Neural cell (in vitro differentiated cells): ENCODE measurements at regions not wholly inside any gene's neighbourhood (a gene's known extent, or its start where the extent isn't known, plus 50 kb on each side); places are given as distances from the start of the nearest gene placed in this dataset.

Source experiments
- EP300 ChIP-seq: fragments of 450-650 bp; conservative IDR thresholded peaks from 2 replicates; pipeline ENCODE4 v1.6.1; 2014; ENCODE audit warnings: antibody characterized with exemption, mild to moderate bottlenecking, moderate library complexity; ENCODE audit not compliant: poor library complexity, severe bottlenecking
- EZH2 ChIP-seq: fragments of 200-600, 300-800 bp; shearing (Covaris generic), sonication (generic); IDR thresholded peaks from 2 replicates; pipeline ENCODE4 v1.6.1; 2014; ENCODE audit warnings: antibody characterized with exemption, low read length, borderline replicate concordance, mild to moderate bottlenecking; ENCODE audit not compliant: insufficient read depth, poor library complexity, severe bottlenecking
- MXI1 ChIP-seq: fragments of 450-650 bp; conservative IDR thresholded peaks from 2 replicates; pipeline ENCODE4 v1.6.1; 2014; ENCODE audit warnings: antibody characterized with exemption, mild to moderate bottlenecking; ENCODE audit not compliant: poor library complexity, severe bottlenecking
- RAD21 ChIP-seq: fragments of 450-650 bp; conservative IDR thresholded peaks from 2 replicates; pipeline ENCODE4 v1.6.1; 2014; ENCODE audit warnings: antibody characterized with exemption, mild to moderate bottlenecking, moderate library complexity
- SMC3 ChIP-seq: fragments of 450-650 bp; conservative IDR thresholded peaks from 2 replicates; pipeline ENCODE4 v1.6.1; 2014; ENCODE audit warnings: antibody characterized with exemption, mild to moderate bottlenecking, moderate library complexity; ENCODE audit not compliant: poor library complexity
- TAF1 ChIP-seq: IDR thresholded peaks from 2 replicates; pipeline ENCODE4 v1.6.1; 2012; ENCODE audit warnings: low read depth
- TF ChIP-seq, protein P1 (sequence below): fragments of 450-650 bp; IDR thresholded peaks from 2 replicates; pipeline ENCODE4 v1.5.1; 2014; ENCODE audit warnings: antibody characterized with exemption, mild to moderate bottlenecking, moderate library complexity; ENCODE audit not compliant: poor library complexity, severe bottlenecking
- TF ChIP-seq, protein P2 (sequence below): IDR thresholded peaks from 2 replicates; pipeline ENCODE4 v1.6.1; 2012; ENCODE audit warnings: borderline replicate concordance

DNA sequence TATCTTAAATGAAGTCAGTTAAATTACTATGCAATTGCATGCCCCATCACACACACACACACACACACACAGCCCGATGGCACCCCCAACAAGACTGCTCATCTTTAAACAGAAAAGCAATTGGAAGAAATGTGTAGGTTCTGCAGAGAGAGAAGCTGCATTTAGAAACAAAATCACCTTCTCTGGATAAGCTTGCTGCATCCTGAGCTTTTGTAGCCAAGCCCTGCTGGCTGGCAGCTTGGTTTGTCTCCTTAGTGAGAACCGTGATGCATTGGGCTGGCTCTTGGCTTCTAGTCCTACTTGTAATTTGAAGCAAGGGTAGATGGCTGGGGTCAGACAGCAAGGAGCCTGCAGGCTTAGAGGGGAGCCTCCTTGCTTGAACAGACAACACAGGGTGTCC, 153.8 kb downstream of the SOX9 start:
- no peak for TF ChIP-seq EZH2
- no peak for TF ChIP-seq RAD21
- TF ChIP-seq MXI1, result no peak
- TF ChIP-seq, protein P1, sequence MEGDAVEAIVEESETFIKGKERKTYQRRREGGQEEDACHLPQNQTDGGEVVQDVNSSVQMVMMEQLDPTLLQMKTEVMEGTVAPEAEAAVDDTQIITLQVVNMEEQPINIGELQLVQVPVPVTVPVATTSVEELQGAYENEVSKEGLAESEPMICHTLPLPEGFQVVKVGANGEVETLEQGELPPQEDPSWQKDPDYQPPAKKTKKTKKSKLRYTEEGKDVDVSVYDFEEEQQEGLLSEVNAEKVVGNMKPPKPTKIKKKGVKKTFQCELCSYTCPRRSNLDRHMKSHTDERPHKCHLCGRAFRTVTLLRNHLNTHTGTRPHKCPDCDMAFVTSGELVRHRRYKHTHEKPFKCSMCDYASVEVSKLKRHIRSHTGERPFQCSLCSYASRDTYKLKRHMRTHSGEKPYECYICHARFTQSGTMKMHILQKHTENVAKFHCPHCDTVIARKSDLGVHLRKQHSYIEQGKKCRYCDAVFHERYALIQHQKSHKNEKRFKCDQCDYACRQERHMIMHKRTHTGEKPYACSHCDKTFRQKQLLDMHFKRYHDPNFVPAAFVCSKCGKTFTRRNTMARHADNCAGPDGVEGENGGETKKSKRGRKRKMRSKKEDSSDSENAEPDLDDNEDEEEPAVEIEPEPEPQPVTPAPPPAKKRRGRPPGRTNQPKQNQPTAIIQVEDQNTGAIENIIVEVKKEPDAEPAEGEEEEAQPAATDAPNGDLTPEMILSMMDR, result no peak
- no peak for TF ChIP-seq SMC3
- TF ChIP-seq, protein P2, sequence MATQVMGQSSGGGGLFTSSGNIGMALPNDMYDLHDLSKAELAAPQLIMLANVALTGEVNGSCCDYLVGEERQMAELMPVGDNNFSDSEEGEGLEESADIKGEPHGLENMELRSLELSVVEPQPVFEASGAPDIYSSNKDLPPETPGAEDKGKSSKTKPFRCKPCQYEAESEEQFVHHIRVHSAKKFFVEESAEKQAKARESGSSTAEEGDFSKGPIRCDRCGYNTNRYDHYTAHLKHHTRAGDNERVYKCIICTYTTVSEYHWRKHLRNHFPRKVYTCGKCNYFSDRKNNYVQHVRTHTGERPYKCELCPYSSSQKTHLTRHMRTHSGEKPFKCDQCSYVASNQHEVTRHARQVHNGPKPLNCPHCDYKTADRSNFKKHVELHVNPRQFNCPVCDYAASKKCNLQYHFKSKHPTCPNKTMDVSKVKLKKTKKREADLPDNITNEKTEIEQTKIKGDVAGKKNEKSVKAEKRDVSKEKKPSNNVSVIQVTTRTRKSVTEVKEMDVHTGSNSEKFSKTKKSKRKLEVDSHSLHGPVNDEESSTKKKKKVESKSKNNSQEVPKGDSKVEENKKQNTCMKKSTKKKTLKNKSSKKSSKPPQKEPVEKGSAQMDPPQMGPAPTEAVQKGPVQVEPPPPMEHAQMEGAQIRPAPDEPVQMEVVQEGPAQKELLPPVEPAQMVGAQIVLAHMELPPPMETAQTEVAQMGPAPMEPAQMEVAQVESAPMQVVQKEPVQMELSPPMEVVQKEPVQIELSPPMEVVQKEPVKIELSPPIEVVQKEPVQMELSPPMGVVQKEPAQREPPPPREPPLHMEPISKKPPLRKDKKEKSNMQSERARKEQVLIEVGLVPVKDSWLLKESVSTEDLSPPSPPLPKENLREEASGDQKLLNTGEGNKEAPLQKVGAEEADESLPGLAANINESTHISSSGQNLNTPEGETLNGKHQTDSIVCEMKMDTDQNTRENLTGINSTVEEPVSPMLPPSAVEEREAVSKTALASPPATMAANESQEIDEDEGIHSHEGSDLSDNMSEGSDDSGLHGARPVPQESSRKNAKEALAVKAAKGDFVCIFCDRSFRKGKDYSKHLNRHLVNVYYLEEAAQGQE, result no peak
- no peak for TF ChIP-seq EP300
- no peak for TF ChIP-seq TAF1
